Stimulated activated CD8-positive, alpha-beta memory T cell treated with anti-CD3 and anti-CD28 coated beads, Interleukin-4, amount 100 ng/mL, for 4 hours (primary cell): ENCODE measurements at regions not wholly inside any gene's neighbourhood (a gene's known extent, or its start where the extent isn't known, plus 50 kb on each side); places are given as distances from the start of the nearest gene placed in this dataset.

Experiments
- DNase-seq, 2 donors: peaks; one replicate each; pipeline ENCODE4 v3.0.0-alpha.2; 2020; ENCODE audit warnings: low read depth in 2 of 2, low spot score in 1 of 2

DNA sequence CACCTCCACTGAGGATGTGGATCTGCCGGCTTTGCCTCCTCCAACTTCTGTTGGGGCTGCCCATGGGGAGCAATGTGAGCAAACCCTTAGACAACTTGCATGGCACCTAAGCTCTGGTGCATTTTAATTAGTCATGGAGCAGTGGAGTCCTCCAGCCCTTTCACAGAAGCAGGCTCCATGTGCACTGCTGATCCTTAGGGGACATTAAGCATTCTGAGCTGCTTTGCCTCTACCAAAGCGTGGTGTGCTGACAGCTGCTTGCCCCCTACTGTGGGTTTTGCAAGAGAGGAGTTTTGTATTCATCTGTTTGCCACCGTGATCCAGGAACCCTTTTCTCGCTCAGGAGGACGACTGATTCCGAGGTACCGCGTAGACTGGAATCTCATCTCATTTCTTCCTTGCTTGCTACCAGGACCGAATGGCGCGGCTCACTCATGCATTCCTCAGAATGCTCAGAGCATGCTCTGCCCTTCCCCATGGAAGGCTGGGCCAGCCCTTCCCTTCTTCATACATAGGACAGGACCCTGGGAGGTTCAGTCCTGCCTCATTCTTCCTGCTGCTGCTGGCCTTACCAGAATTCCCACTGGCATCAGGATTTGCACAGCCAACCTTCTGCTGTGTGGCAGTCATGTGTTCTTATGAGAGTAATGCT is 432.5 kb downstream of the GADD45G start:
- DNase-seq: no peak

DNA sequence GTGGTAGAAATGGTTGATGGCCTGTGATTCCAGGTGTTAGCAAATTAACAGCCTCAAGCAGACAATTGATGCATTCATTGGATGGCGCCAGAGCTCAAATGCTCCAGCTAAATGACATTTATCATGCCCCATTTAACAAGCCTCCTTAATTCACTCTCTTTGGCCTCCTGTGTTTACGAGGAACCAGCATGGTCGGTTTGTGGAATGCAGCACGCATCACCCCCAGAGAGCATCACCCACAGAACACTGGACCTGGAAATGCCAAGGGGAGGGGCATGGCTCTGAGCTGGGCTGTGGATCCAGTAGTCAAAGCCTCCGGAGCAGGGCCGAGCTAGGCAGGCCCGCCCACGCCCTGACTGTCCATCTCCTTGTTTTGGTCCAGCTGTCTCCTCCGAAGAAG is 434.0 kb downstream of the GADD45G start:
- no peak for DNase-seq

DNA sequence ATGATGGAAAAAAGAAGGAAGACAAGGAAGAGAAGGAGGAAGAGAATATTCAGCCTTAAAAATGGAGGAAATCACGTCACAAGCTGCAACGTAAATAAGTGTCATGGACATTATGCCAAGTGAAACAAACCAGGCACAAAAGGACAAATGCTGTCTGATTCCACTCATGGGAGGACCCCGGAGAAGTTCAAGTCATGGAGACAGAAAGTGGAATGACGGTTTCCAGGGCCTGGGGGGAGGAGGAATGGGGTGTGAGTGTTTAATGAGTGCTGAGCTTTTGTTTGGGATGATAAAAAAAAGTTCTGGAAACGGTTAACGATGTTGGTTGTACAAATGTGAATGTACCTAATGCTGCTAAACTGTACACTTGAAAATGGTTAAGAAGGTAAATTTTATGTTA is 439.5 kb downstream of the GADD45G start:
- DNase-seq: no peak

DNA sequence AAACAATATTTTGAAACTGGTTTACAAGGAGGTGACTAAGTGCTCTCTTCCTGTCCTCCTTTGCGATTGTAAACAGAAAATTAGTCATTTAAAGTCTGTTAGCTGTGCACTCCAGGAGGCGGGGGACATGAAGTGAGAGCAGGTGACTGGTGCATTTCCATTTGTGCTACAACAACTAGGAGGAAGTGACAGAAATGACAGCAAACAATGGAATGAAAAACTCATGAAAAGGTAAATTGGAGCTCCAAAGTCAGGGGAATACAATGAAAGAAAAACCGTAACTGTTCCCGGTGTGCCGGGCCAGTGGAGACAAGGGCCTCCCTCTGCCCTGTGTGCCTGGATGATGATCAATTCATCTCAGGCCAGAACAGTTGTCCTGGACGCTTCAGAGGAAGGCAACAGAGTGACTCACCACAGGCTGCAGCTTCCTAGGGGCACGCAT is 439.9 kb downstream of the GADD45G start:
- no peak for DNase-seq

DNA sequence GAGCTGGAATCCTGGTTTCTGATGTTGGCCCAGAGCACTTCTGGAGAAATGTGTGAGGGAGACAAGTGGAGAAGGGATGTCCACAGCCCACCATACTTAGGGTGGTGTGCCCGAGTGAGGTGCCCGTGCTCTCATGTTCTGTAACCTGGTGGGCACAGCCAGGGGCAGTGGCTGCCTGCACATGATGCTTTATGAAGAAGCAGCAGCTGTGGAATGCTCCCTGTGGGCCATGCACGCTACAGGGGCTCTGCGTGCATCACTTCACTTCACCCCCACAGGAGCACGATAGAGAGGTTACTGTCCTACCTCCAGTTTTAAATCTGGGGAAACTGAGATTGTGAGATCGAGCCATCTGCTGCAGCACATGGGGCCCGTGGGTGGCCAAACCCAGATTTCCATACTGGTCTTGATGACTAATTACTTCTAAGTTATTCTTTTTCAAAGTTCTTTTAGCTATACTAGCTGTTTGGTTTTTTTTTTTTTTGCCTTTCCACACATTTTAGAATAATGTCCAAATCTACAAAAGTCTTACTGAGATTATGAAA is 441.6 kb downstream of the GADD45G start:
- DNase-seq: no peak

DNA sequence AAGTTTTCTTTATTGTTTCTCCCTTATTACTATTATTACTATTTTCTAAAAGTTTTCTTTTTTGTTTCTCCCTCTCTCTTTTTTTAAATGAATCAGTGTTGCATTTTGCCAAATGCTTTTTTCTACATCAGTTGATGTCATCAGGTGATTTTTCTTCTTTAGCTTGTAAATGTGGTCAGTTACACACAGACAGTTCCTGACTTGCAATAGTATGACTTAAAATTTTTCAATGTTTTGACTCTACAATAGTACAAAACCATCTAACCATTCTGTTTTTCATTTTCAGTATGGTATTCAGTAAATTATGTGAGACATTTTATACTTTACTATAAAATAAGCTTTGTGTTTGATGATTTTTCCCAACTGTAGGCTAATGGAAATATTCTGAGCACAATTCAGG is 443.0 kb downstream of the GADD45G start:
- no peak for DNase-seq

DNA sequence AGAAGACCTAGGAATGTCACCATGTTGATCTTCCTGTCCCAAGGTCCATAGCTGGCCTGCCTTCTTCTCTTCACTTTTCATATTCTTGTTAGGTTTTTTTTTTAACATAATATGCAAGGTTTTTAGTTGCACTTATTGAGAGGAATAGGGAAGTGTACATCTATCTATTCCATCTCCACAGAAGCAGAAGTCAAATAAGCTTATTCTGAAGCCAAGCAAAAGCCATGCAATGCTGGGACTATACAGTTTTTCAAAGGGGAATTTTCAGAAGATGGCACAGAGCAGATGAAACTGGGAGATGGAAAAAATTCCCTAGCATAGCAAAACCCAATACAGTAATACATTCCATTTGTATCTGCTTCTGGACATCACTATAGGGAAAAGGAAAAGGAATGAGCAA is 447.6 kb downstream of the GADD45G start:
- DNase-seq: no peak

DNA sequence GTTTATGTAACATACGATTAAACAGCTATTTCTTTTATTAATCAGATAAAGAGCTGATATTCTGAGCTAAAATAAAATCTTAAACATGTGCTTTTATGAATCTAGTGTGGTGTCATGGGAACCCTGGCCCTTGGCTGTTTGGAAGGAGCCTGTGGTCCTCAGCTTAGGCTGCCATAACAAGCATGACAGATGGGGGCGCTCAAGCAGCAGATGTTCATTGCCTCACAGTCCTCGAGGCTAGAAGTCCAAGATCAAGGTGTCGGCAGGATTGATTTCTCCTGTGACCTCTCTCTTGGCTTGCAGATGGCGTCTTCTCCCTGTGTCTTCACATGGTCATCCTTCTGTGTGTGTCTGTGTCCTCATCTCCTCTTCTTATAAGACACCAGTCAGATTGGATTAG is 448.2 kb downstream of the GADD45G start:
- no peak for DNase-seq

DNA sequence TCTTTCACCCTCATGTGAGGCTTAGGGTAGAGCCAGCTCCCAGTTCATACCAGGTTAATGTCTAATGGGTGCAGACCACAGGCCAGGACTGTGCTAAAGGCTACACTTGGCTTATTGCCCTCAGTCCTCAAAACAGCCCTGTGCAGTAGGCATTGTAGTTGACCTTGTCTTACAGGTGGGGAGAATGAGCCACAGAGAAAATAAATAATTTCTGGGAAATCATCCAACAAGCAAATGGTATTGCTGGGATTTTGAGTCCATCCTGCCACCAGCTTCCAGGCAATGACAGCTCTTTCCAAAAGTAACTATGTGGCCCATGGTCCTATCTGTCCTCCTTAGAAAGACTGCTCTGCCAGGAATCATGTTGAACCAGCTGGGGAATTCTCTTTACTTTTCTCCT is 450.0 kb downstream of the GADD45G start:
- no peak for DNase-seq

DNA sequence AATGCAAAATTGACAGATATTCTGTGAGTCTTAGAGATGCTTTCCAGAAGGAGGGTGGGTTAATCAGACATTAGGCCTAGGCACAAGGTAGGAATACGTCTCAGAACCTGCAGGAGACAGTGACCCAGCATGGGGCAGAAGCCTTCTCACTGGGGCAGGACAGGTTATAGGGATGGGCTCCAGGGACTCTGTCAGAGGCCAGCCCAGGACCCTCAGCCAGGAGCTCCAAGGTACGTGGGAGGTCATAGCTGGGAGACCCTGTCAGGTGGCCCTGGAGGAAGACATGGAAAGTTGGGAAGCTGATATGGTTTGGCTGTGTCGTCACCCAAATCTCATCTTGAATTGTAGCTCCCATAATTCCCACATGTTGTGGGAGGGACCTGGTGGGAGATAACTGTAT is 450.4 kb downstream of the GADD45G start:
- DNase-seq: no peak

DNA sequence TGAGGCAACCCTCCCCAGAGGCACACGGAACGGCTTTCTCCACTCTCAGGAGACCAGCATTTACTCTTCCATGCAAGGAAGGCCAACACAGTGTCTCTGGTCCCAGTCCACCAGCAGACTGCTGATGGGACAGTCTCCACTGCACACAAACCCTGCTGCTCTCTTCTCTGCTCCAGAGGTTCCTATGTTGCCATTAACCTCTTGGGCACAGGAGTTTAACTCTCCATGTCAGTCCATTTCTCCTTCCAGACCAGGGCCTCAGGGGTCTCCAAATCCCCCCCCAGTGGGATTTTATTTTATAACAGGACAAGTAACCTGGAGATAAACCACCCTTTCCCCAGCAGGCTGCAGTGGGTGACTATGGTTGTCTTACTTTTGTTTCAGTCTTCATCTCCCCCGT is 452.5 kb downstream of the GADD45G start:
- DNase-seq: no peak

DNA sequence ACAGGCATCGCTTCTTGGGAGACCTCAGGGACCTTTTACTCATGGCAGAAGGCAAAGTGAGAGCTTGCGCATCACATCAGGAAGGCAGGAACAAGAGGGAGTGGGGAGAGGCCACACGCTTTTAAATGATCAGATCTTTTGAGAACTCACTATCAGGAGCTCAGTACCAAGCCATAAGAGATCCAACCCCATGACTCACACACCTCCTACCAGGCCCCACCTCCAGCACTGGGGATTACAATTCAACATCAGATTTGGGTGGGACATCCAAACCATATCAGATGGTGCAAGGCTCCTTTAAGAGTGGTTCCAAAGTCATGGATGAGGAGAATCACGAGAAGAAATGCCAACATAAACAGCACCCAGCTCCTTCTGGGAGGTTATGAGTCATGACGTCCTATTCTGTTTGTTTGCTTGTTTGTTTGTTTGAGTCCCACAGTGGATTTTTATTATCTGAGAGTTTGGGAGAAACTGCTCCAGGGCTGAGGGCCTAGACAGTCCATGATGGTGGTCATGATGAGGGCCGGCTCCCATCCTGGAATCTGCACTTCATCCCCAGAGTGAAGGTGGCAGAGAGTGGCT is 453.5 kb downstream of the GADD45G start:
- no peak for DNase-seq

DNA sequence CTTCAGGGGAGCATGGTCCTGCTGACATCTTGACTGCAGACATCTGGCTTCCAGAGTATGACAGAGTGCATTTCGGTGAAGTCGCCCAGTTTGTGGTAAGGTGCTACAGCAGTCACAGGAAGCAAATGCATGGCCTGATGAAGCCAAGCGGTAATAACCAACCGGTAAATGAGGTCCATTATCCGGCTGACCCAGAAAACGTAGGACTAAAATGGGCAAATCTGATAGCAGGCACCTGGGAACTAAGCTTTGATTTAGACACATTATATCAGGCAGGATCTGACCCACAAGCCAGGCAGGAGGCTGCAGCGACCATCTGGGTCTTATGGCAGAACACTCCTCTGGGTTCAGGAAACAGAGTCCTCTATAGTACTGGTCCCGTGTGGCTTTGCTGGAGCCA is 454.6 kb downstream of the GADD45G start:
- no peak for DNase-seq

DNA sequence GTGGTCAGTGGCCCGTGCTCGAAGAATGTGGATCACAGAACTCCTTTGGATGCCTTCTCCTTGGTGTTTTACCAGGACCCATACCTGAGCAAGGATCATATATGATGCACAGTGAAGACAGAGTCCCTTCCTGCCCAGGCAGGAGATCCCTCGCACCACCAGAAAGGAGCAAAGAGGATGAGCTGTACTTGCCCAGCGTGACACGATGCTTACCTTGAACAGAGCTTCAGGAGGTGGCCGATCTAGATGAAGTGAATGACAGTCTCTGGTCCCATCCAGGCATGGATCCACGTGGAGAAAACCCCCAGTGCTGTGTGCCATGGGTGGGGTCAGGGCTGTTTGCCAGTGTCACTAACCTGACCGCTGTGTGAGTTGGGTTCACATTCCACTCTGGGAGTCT is 455.4 kb downstream of the GADD45G start:
- no peak for DNase-seq

DNA sequence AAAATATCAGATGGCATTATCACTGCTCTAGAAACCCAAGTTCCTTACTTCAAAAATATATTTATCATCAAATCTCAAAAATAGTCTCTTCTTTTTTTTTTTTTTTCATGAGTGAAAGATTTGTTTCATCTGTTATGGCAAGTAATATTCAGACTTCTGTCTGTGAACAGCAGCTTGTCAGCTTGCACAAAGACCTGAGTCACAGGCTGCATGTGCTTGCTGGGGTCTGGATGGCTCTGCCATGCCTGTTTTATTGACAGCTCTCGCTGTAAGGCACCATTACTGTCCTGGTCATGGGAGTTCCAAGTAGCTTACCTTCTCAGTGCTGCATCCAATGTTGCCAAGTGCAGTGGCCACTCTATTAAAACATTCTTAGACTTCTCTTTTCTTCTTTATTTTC is 456.4 kb downstream of the GADD45G start:
- no peak for DNase-seq

DNA sequence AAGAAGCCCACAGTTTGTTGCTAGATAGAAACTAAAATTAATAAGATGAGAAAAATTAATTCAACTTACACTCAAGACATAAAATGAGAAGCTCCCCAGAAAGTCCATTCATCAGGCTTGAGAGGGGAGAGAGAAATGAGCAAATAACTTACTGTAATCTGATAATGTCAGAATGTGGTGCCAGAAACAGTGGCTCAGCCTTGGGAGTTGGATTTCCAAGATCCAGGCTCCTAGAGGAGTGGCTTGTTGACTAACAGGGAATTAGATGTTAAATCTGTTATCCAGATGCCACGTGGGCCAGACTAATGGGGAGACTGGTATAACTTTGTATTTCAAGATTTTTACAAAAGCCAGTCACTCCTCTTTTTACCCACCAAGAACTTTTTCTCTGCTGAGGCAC is 458.2 kb downstream of the GADD45G start:
- DNase-seq: no peak

DNA sequence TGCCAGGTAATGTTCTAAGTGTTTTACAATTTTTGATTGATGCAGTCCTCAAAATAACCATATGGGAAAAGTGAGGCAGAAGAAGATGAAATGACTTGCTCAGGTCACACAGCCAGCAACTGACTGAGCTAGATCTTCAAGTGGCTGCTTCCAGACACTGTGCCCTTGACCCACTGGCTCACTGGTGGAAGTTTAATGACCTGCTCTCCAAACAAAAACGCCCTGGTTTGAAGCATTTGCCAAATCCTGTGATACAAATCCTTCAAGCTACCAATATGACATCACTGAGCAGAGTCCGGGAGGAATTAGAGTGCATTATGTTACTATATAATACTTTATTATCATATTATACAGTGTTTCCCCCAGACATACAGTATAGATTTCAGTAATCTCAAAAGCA is 459.4 kb downstream of the GADD45G start:
- no peak for DNase-seq

DNA sequence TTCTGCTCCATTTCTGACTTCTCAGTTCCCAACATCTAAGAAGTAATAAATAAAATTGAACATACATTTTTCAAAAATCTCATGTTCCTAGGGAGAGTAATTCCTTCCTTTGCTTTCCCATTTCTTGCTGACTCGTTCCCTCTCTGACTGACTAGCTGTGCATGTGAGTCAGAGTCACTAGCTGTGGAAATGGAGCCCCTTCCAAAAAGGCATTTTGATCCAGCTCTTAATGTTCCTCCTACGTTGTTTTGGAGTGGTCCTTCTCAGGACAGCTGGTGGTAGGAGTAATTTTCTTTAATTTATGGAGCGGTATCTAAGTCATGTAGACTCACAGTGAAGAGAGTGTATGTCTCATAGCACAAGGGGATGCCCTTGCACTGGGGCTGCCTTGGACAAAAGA is 460.2 kb downstream of the GADD45G start:
- no peak for DNase-seq

DNA sequence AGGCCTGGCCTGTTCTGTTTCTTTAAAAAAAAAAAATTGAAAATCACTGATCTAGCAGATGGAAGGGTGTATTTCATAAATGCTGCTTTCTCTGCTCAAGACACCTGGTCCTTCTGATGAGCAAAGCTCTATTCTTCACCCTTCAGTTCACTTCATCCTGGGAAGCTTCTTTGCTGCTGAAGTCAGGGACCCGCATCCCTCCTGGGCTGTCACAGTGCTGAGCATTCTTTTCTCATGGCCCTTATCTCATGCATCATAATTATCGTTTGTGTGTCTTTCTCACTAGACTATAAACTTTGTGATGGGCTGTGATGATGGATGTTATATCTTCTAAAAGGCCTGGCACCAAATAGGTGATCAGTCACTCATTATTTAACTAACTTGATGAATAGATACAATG is 461.0 kb downstream of the GADD45G start:
- no peak for DNase-seq

DNA sequence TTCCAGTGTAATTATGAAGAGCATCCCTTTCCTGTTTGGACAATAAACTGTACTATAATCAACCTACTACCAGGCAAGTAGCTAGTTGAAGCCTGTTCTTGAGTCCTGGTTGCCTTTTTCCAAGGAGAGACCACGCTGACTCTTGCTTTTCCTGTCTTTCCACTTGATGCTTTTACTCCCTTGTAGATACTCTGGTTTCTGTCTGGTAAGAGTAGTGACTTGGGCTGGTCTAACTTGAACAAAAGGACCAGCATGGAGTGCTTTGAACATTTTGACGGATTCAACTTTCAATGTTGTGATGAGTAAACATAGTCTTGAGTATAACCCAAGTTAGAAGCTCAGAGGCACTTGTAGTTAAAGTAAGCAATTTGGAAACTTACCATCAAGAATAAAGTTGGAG is 464.3 kb downstream of the GADD45G start:
- no peak for DNase-seq

DNA sequence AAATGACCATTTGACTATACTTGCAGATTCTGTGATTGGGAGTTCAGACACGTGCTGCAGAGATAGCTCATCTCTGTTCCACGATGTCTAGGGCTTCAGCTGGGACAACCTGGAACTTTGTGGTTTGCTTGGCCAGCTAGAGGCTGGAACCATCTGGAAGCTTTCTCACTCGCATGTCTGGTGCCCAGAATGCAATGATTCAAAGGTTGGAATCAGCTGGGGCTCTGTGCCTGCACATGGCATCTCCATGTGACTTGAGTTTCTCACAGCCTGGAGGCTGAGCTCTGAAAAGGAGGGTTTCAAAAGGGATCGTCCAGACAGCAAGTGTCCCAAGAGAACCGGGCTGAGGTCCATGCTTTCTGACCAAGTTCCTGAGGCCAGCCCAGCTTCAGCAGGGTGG is 465.2 kb downstream of the GADD45G start:
- no peak for DNase-seq

DNA sequence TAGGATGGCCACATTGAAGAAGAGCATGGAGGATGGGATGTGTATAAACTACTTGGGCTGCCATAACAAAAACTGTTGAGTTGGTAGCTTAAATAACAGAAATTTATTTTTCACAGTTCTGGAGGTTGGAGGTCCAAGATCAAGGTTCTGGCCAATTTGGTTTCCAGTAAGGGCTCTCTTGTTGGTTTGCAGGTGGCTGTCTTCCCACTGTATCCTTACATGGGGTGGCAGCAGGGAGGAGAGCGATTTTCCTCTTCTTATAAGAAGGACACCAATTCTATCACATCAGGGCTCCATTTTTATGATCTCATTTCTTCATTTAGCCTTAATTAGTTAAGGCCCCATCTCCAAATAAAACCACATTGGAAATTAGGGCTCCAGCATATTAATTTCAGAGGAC is 465.7 kb downstream of the GADD45G start:
- no peak for DNase-seq
